DND-41 (cell line): ENCODE measurements at regions not wholly inside any gene's neighbourhood (a gene's known extent, or its start where the extent isn't known, plus 50 kb on each side); places are given as distances from the start of the nearest gene placed in this dataset.

Source experiments
- ATAC-seq: fragments of 200-7000 bp; cut with Tn5 transposase; 3 replicates; pipeline ENCODE4 v1.9.1; 2021; ENCODE audit warnings: low read depth; ENCODE audit not compliant: insufficient read depth
- DNase-seq: peaks from one replicate; pipeline ENCODE4 v3.0.0-alpha.2; 2020
- H2AFZ ChIP-seq: 2 replicates; pipeline ENCODE4 v1.6.0; 2012; ENCODE audit warnings: low read depth, low read length
- H3K27ac ChIP-seq: 2 replicates; pipeline ENCODE4 v1.5.1; 2012; ENCODE audit warnings: low read length, inconsistent platforms
- H3K27me3 ChIP-seq: fragments of 200-600 bp; sonication (generic); 2 replicates; pipeline ENCODE4 v1.6.0; 2012; ENCODE audit warnings: low read length, mild to moderate bottlenecking, inconsistent platforms; ENCODE audit not compliant: insufficient read depth, poor library complexity
- H3K36me3 ChIP-seq: 2 replicates; pipeline ENCODE4 v1.5.1; 2012; ENCODE audit warnings: low read length, inconsistent platforms; ENCODE audit not compliant: insufficient read depth
- H3K4me1 ChIP-seq: 2 replicates; pipeline ENCODE4 v1.5.1; 2012; ENCODE audit warnings: mild to moderate bottlenecking, low read length; ENCODE audit not compliant: insufficient read depth
- H3K4me2 ChIP-seq: 2 replicates; pipeline ENCODE4 v1.6.0; 2012; ENCODE audit warnings: mild to moderate bottlenecking, moderate library complexity, low read length, inconsistent platforms; ENCODE audit not compliant: insufficient read depth
- H3K4me3 ChIP-seq, 2 experiments: fragments of 200-600 bp in 1 of 2; shearing (Covaris generic) in 1 of 2; 2 replicates each; pipeline ENCODE4 v1.5.1; 2012 to 2016; ENCODE audit warnings: inconsistent platforms in 2 of 2, low read length in 2 of 2, mild to moderate bottlenecking in 2 of 2, low read depth in 1 of 2, moderate library complexity in 1 of 2
- H3K79me2 ChIP-seq: 2 replicates; pipeline ENCODE4 v1.6.0; 2012; ENCODE audit warnings: low read length, inconsistent platforms; ENCODE audit not compliant: insufficient read depth
- H3K9ac ChIP-seq: 2 replicates; pipeline ENCODE4 v1.6.0; 2012; ENCODE audit warnings: low read depth, mild to moderate bottlenecking, inconsistent platforms, low read length, moderate library complexity
- H3K9me3 ChIP-seq: 2 replicates; pipeline ENCODE4 v1.5.1; 2012; ENCODE audit warnings: low read length, moderate library complexity, mild to moderate bottlenecking, inconsistent platforms; ENCODE audit not compliant: insufficient read depth, severe bottlenecking
- H4K20me1 ChIP-seq: 2 replicates; pipeline ENCODE4 v1.6.0; 2012; ENCODE audit warnings: low read length; ENCODE audit not compliant: insufficient read depth
- CTCF ChIP-seq: IDR thresholded peaks from 2 replicates; pipeline ENCODE4 v1.5.1; 2012; ENCODE audit warnings: borderline replicate concordance, low read length, moderate library complexity, mild to moderate bottlenecking; ENCODE audit not compliant: poor library complexity, severe bottlenecking; ENCODE audit errors: extremely low read depth
- EZH2 ChIP-seq: IDR thresholded peaks from 3 replicates; pipeline ENCODE4 v1.6.1; 2012; ENCODE audit warnings: borderline replicate concordance, low read depth, mild to moderate bottlenecking, moderate library complexity, low read length, inconsistent platforms; ENCODE audit not compliant: severe bottlenecking

- DNase-seq (no peak), ATAC-seq (no peak)
- Histone ChIP-seq H3K27me3 (no peaks in the 10 kb centered on the region), H3K79me2 (no peaks in the 10 kb centered on the region), H4K20me1 (no peaks in the 10 kb centered on the region), H3K4me1 (no peaks in the 10 kb centered on the region), H3K9ac (no peak overlapping the region), H3K4me3 (no peak overlapping the region), H3K4me2 (no peak overlapping the region), H3K27ac (no peak overlapping the region), H3K9me3 (no peaks in the 10 kb centered on the region), H3K36me3 (no peaks in the 10 kb centered on the region), H2AFZ (no peak overlapping the region)
- TF ChIP-seq EZH2 (no peak), CTCF (no peak)
Observed at GRCh38 chr22:27192135-27192829, 534.9 kb downstream of the MIAT start.

- no peak for ATAC-seq
- TF ChIP-seq EZH2 (no peak), CTCF (no peak)
Observed at GRCh38 chr22:27193215-27193614, 535.8 kb downstream of the MIAT start.

GRCh38 chr22:27193636-27194035, 536.2 kb downstream of the MIAT start:
- no peaks in the 10 kb centered on the region for H3K27me3 ChIP-seq
- TF ChIP-seq CTCF (no peak), EZH2 (no peak)
- no peaks in the 10 kb centered on the region for H4K20me1 ChIP-seq
- no peaks in the 10 kb centered on the region for H3K4me1 ChIP-seq
- H3K9ac ChIP-seq: no peak overlapping the region
- no peaks in the 10 kb centered on the region for H3K79me2 ChIP-seq
- H3K4me2 ChIP-seq: no peak overlapping the region
- H3K27ac ChIP-seq: no peak overlapping the region
- H2AFZ ChIP-seq: no peak overlapping the region
- ATAC-seq (no peak), DNase-seq (no peak)
- no peaks in the 10 kb centered on the region for H3K36me3 ChIP-seq
- H3K4me3 ChIP-seq: no peak overlapping the region
- no peaks in the 10 kb centered on the region for H3K9me3 ChIP-seq

More at GRCh38 chr22:27193215-27193614, 535.8 kb downstream of the MIAT start:
- no peaks in the 10 kb centered on the region for H3K9me3 ChIP-seq
- no peaks in the 10 kb centered on the region for H3K36me3 ChIP-seq
- no peak overlapping the region for H2AFZ ChIP-seq
- no peaks in the 10 kb centered on the region for H3K27me3 ChIP-seq
- H4K20me1 ChIP-seq: no peaks in the 10 kb centered on the region
- H3K4me3 ChIP-seq: no peak overlapping the region
- no peak for DNase-seq
- no peaks in the 10 kb centered on the region for H3K79me2 ChIP-seq
- H3K9ac ChIP-seq: no peak overlapping the region
- H3K27ac ChIP-seq: no peak overlapping the region
- no peaks in the 10 kb centered on the region for H3K4me1 ChIP-seq
- H3K4me2 ChIP-seq: no peak overlapping the region
